ENCODE measurements at regions not wholly inside any gene's neighbourhood (a gene's known extent, or its start where the extent isn't known, plus 50 kb on each side); places are given as distances from the start of the nearest gene placed in this dataset.

DNA sequence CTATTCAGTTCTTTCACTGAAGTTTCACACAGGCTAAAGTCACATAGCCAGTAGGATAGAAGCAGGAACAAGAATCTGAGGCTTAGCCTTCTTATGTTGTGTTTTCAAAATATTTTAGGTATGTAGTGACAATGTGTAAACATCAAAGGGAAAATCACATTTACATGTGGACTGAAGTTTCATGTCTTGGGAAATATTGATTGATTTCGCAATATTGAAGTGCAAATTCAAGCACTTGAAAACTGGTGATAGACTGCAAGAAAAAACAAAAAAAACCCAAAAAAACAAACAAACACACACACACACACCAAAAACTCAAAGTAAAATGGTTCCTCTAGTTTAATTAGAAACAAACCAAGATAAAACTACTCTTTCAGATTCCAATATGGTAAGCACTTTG, 773.3 kb downstream of the PDCD6IP start:
- TF ChIP-seq, protein P1, sequence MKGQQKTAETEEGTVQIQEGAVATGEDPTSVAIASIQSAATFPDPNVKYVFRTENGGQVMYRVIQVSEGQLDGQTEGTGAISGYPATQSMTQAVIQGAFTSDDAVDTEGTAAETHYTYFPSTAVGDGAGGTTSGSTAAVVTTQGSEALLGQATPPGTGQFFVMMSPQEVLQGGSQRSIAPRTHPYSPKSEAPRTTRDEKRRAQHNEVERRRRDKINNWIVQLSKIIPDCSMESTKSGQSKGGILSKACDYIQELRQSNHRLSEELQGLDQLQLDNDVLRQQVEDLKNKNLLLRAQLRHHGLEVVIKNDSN (CRISPR knock-in tag; IDR thresholded peaks at IDR 0.05), result no peak
- TF ChIP-seq, protein P2, sequence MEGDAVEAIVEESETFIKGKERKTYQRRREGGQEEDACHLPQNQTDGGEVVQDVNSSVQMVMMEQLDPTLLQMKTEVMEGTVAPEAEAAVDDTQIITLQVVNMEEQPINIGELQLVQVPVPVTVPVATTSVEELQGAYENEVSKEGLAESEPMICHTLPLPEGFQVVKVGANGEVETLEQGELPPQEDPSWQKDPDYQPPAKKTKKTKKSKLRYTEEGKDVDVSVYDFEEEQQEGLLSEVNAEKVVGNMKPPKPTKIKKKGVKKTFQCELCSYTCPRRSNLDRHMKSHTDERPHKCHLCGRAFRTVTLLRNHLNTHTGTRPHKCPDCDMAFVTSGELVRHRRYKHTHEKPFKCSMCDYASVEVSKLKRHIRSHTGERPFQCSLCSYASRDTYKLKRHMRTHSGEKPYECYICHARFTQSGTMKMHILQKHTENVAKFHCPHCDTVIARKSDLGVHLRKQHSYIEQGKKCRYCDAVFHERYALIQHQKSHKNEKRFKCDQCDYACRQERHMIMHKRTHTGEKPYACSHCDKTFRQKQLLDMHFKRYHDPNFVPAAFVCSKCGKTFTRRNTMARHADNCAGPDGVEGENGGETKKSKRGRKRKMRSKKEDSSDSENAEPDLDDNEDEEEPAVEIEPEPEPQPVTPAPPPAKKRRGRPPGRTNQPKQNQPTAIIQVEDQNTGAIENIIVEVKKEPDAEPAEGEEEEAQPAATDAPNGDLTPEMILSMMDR (IDR thresholded peaks at IDR 0.05), result no peak
- no peak for TF ChIP-seq ZNF512 (CRISPR knock-in tag; IDR thresholded peaks at IDR 0.05; ENCODE audit: borderline replicate concordance)
- TF ChIP-seq GTF2I (CRISPR knock-in tag; conservative IDR thresholded peaks at IDR 0.05), result no peak
- TF ChIP-seq ZNF138 (CRISPR knock-in tag; conservative IDR thresholded peaks at IDR 0.05), result no peak
- TF ChIP-seq PRRX2 (CRISPR knock-in tag; IDR thresholded peaks at IDR 0.05), result no peak
- no peak for TF ChIP-seq JUN (CRISPR knock-in tag; IDR thresholded peaks at IDR 0.05)
- TF ChIP-seq CREB1 (CRISPR knock-in tag; IDR thresholded peaks at IDR 0.05), result no peak
- TF ChIP-seq, protein P3, sequence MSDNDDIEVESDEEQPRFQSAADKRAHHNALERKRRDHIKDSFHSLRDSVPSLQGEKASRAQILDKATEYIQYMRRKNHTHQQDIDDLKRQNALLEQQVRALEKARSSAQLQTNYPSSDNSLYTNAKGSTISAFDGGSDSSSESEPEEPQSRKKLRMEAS (CRISPR knock-in tag; IDR thresholded peaks at IDR 0.05), result no peak
- TF ChIP-seq E2F4 (CRISPR knock-in tag; IDR thresholded peaks at IDR 0.05; ENCODE audit: borderline replicate concordance, low read depth), result no peak
- TF ChIP-seq FOXJ3 (CRISPR knock-in tag; IDR thresholded peaks at IDR 0.05; ENCODE audit: borderline replicate concordance), result no peak
- TF ChIP-seq, protein P4, sequence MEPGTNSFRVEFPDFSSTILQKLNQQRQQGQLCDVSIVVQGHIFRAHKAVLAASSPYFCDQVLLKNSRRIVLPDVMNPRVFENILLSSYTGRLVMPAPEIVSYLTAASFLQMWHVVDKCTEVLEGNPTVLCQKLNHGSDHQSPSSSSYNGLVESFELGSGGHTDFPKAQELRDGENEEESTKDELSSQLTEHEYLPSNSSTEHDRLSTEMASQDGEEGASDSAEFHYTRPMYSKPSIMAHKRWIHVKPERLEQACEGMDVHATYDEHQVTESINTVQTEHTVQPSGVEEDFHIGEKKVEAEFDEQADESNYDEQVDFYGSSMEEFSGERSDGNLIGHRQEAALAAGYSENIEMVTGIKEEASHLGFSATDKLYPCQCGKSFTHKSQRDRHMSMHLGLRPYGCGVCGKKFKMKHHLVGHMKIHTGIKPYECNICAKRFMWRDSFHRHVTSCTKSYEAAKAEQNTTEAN (CRISPR knock-in tag; IDR thresholded peaks at IDR 0.05), result no peak
- no peak for TF ChIP-seq SMAD3 (CRISPR knock-in tag; IDR thresholded peaks at IDR 0.05; ENCODE audit: borderline replicate concordance)
- TF ChIP-seq ZNF121 (CRISPR knock-in tag; IDR thresholded peaks at IDR 0.05), result no peak

Measured in WTC11 (cell line).